Fibroblast of mammary gland (primary cell): ENCODE measurements at regions not wholly inside any gene's neighbourhood (a gene's known extent, or its start where the extent isn't known, plus 50 kb on each side); places are given as distances from the start of the nearest gene placed in this dataset.

ENCODE experiments used
- DNase-seq: peaks from one replicate; pipeline ENCODE4 v3.0.0-alpha.2; 2010; ENCODE audit warnings: low read depth
- H3K4me3 ChIP-seq: 2 replicates; pipeline ENCODE4 v1.5.1; 2011; ENCODE audit warnings: low read depth, mild to moderate bottlenecking, low read length, moderate library complexity; ENCODE audit not compliant: control insufficient read depth
- TF ChIP-seq, protein P1 (sequence below): conservative IDR thresholded peaks from 2 replicates; pipeline ENCODE4 v1.5.1; 2011; ENCODE audit warnings: low read depth, low read length, inconsistent platforms; ENCODE audit not compliant: control insufficient read depth, insufficient read depth

- H3K4me3 ChIP-seq: no peak overlapping the region
- TF ChIP-seq, protein P1, sequence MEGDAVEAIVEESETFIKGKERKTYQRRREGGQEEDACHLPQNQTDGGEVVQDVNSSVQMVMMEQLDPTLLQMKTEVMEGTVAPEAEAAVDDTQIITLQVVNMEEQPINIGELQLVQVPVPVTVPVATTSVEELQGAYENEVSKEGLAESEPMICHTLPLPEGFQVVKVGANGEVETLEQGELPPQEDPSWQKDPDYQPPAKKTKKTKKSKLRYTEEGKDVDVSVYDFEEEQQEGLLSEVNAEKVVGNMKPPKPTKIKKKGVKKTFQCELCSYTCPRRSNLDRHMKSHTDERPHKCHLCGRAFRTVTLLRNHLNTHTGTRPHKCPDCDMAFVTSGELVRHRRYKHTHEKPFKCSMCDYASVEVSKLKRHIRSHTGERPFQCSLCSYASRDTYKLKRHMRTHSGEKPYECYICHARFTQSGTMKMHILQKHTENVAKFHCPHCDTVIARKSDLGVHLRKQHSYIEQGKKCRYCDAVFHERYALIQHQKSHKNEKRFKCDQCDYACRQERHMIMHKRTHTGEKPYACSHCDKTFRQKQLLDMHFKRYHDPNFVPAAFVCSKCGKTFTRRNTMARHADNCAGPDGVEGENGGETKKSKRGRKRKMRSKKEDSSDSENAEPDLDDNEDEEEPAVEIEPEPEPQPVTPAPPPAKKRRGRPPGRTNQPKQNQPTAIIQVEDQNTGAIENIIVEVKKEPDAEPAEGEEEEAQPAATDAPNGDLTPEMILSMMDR: no peak
- DNase-seq: no peak
Measured at GRCh38 chr14:103216857-103217256, 93.6 kb downstream of the TNFAIP2 start.

DNA sequence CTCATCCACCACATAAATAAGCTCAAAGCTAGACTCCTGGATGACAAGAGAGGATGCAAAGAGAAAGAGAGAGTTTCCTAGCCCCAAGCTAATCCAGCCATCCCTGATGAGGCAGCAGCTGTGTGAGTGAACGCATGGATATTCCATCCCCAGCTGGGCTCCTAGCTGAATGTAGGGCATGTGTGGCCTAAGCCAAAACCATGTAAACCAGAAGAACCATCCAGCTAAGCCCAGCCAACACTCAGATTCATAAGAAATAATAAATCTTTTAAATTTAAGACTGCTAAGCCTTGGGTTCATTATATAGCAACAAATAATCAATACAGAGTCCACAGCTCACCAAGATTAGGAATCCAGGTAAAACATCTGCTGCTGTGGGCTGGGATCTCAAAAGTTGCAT is 94.3 kb downstream of the TNFAIP2 start:
- H3K4me3 ChIP-seq: no peak overlapping the region
- DNase-seq: no peak
- TF ChIP-seq, protein P1: no peak

GRCh38 chr14:103220134-103220981 is 97.1 kb downstream of the TNFAIP2 start:
- DNase-seq: no peak
- H3K4me3 ChIP-seq: no peak overlapping the region
- TF ChIP-seq, protein P1: no peak

GRCh38 chr14:103220982-103221641 is 97.9 kb downstream of the TNFAIP2 start:
- H3K4me3 ChIP-seq: no peak overlapping the region
- TF ChIP-seq, protein P1: no peak
- no peak for DNase-seq

GRCh38 chr14:103221781-103222358 is 98.6 kb downstream of the TNFAIP2 start:
- TF ChIP-seq, protein P1: no peak
- H3K4me3 ChIP-seq: no peak overlapping the region
- DNase-seq: no peak

DNA sequence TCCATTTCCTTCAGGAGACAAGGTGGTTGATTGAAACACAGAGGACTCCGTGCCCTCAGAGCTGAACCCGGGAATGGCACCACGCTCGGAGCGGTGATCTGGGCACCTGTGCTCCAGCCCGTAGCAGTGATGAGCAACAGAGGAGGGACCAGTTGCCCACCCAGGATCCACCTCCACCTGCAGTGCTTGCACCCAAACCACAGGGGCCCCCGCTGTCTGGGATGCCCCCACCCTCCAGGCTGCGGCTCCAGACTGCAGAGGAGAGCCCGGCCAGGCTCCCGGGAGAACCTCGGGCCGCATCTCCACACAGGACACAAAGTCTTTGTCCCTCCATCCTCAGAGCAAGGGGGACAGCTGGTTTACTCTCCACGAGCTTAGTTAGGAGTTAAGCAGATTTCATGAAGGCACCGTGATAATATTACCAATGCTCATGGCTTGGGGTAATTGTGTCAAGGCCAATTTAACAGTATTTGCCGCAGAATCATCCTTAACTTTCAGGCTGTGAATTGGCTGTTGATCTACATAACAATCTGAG is 100.6 kb downstream of the TNFAIP2 start:
- no peak for DNase-seq
- TF ChIP-seq, protein P1: no peak
- no peak overlapping the region for H3K4me3 ChIP-seq
